HG03575 (cell line): ENCODE measurements at regions not wholly inside any gene's neighbourhood (a gene's known extent, or its start where the extent isn't known, plus 50 kb on each side); places are given as distances from the start of the nearest gene placed in this dataset.
"Not testable (repeated sequence)": the region's sequence is repeated elsewhere in the genome, so short reads cannot be mapped to it uniquely, and the experiment has no call there.

Source experiments
- ATAC-seq: cut with Tn5 transposase; IDR thresholded peaks from one replicate; pipeline ENCODE4 v1.9.1; 2021; ENCODE audit not compliant: unreplicated experiment, insufficient number of reproducible peaks, low FRiP score; ENCODE audit errors: extremely low read depth

- no peak for ATAC-seq
These were observed 1121.8 kb downstream of the TBC1D22A start for GRCh38 chr22:47884200-47884599.

GRCh38 chr22:47883757-47884156 lies 1121.3 kb downstream of the TBC1D22A start:
- no peak for ATAC-seq

GRCh38 chr22:47879346-47879745 lies 1116.9 kb downstream of the TBC1D22A start:
- no peak for ATAC-seq

DNA sequence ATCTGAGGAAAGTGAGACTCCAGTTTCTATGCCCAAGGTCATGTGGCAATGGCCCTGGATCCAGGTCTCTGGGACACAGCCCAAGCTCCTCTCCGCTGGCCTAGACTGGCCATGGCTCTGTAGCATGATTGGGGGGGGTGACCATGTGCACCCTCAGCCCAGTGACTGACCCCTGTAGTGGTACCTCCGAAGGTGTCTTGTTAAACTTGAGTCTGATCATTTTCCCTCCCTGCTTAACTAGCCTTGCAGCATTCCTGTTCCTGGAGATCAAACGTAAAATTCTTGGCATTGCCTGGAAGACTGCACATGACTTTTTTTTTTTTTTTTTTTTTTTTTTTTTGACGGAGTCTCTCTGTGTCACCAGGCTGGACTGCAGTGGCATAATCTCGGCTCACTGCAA lies 1116.0 kb downstream of the TBC1D22A start:
- no peak for ATAC-seq

- no peak for ATAC-seq
These were observed 1110.5 kb downstream of the TBC1D22A start for GRCh38 chr22:47872761-47873535.

GRCh38 chr22:47865626-47866025 lies 1103.2 kb downstream of the TBC1D22A start:
- no peak for ATAC-seq

DNA sequence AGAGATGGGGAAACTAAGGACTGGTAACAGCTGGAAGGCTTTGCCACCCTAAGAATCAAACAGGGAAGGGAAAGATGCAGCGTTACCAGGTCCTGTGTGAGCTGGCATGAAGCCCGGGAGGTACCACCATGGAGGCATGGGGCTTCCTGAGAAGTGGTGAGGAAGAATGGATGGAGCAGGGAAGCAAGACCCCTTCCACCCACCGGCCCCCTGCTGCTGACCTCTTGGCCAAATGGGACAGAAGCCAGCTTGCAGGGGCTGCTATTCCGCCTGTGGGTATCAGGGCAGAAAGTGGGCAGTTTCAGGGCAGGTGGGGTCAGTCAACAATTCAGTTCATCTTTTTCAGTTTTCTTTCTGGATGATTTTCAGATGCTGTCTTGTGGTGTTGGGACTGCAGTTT lies 1099.9 kb downstream of the TBC1D22A start:
- no peak for ATAC-seq

- not testable (repeated sequence) for ATAC-seq
These were observed 1098.5 kb downstream of the TBC1D22A start for GRCh38 chr22:47860907-47861306.

DNA sequence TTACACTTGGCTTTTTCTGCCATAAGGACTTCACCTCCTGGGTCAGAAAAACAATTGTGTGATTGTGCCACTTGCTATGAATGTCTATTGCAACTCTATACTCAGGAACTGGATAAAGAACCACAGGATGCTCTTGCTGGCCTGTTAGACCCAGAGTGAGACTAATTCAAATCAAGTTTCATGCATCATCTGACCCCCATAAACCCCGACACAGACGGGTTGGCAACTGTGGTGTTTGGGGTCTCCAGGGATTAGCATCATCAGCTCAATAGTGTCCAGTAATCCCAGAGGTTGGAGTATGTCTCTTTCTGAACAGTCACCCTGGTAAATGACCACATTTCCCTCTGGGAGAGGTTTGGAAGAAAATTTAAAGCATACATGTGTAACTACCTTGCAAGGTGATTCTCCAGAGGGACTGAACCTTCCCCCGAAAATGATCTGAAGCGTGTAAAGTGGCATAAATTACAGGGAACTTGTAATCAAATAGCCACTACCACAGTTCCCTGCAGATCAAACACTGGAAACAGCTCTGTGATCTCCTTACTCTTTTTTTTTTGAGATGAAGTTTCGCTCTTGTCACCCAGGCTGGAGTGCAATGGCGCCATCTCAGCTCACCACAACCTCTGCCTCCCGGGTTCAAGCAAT lies 1097.6 kb downstream of the TBC1D22A start:
- no peak for ATAC-seq

- ATAC-seq, result no peak
These were observed 1096.4 kb downstream of the TBC1D22A start for GRCh38 chr22:47858773-47859306.

- no peak for ATAC-seq
These were observed 1092.2 kb downstream of the TBC1D22A start for GRCh38 chr22:47854680-47855079.

- ATAC-seq, result no peak
These were observed 1091.8 kb downstream of the TBC1D22A start for GRCh38 chr22:47854251-47854650.

GRCh38 chr22:47853750-47854149 lies 1091.3 kb downstream of the TBC1D22A start:
- no peak for ATAC-seq

DNA sequence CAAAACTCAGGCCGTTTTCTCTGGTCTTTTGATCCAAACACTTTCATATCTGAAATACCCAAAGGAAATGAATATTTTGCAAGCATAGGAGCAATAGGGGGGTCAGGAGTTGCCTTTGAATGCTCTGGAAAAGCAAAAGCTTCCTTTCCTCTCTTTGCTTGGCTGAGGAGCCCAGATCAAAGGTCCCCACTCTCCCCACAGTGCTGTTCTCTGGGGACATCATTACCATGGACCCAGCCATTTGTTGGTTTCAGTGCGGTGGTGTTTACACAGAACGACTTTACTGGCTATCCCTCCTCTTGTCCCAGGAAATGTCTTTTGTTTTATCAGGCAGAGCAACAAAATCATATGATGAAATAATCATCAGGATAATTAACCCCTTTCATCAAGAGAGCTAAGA lies 1089.1 kb downstream of the TBC1D22A start:
- no peak for ATAC-seq

- no peak for ATAC-seq
These were observed 1088.2 kb downstream of the TBC1D22A start for GRCh38 chr22:47850644-47851151.

- ATAC-seq, result no peak
These were observed 1087.1 kb downstream of the TBC1D22A start for GRCh38 chr22:47849576-47849975.

GRCh38 chr22:47848184-47848920 lies 1085.9 kb downstream of the TBC1D22A start:
- ATAC-seq, result no peak

- no peak for ATAC-seq
These were observed 1084.9 kb downstream of the TBC1D22A start for GRCh38 chr22:47847131-47847890.

DNA sequence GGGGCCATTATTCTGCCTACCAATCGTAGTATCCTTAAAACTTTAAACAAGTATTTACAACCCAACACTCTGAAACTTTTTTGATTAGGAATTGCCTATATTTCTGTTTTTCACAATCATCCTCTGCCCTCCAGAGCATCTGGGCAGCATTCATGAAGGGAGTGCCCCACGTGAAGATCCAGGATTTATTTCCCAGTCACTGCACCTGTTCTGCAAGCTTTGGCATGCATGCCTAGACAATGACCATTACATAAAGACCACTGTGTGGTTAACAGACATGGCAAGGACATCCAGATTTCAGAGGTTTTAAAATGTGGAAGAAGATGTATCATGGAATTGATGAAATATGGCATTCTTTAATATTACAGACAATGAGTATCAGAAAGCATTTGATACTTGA lies 1083.8 kb downstream of the TBC1D22A start:
- ATAC-seq, result no peak
